ENCODE measurements at regions not wholly inside any gene's neighbourhood (a gene's known extent, or its start where the extent isn't known, plus 50 kb on each side); places are given as distances from the start of the nearest gene placed in this dataset.

- TF ChIP-seq CTCF (IDR thresholded peaks at IDR 0.05 in 2 of 3, conservative IDR thresholded peaks at IDR 0.05 in 1 of 3; ENCODE audit: control insufficient read depth in 2 of 3, extremely low read depth in 1 of 3, insufficient read depth in 1 of 3, low read depth in 3 of 3, low read length in 3 of 3) (no peak), MYC (IDR thresholded peaks at IDR 0.05; ENCODE audit: insufficient read depth, insufficient read length, insufficient replicate concordance, low read length, severe bottlenecking) (no peak), IRF3 (IDR thresholded peaks at IDR 0.05) (no peak), TCF3 (IDR thresholded peaks at IDR 0.05; ENCODE audit: borderline replicate concordance, insufficient read depth, low read depth, low read length) (no peak), POLR2AphosphoS5 (IDR thresholded peaks at IDR 0.05; ENCODE audit: low read length) (no peak), RFX5 (IDR thresholded peaks at IDR 0.05; ENCODE audit: low read depth, low read length) (no peak), REST (IDR thresholded peaks at IDR 0.05; ENCODE audit: low read depth, low read length) (no peak), GATAD2B (conservative IDR thresholded peaks at IDR 0.05; ENCODE audit: low read depth) (no peak), ZNF24 (IDR thresholded peaks at IDR 0.05) (no peak), IKZF2 (IDR thresholded peaks at IDR 0.05) (no peak), MXI1 (IDR thresholded peaks at IDR 0.05; ENCODE audit: low read depth, low read length) (no peak), SRF (IDR thresholded peaks at IDR 0.05; ENCODE audit: low read depth in 2 of 2, low read length in 2 of 2) (no peak), ZZZ3 (IDR thresholded peaks at IDR 0.05; ENCODE audit: control insufficient read depth, insufficient read length, low read depth) (no peak)
Measured at GRCh38 chr9:90459321-90459720, 183.3 kb downstream of the DIRAS2 start.
